ENCODE measurements at regions not wholly inside any gene's neighbourhood (a gene's known extent, or its start where the extent isn't known, plus 50 kb on each side); places are given as distances from the start of the nearest gene placed in this dataset.

DNA sequence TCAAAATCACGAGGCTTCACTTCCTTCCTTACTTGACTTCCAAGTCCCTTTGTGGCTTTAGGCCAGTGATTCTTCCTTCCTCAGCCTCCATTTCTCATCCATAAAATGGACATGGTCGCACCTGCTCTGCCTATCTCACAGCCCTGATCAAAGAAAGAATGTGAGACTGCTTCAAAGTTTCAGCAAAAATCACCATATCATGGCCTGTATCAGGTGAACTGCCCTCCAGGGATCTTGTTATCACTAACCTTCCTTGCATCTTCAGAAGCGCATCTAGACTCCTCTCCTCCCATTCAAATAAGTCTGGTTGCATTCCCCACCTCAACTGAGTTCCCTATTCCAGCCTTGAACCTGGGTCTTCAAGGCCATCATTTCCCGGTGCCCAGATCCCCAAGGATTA is 96.5 kb downstream of the TTC32 start:
- TF ChIP-seq POLR2A (IDR thresholded peaks at IDR 0.05): no peak
- TF ChIP-seq, protein P1, sequence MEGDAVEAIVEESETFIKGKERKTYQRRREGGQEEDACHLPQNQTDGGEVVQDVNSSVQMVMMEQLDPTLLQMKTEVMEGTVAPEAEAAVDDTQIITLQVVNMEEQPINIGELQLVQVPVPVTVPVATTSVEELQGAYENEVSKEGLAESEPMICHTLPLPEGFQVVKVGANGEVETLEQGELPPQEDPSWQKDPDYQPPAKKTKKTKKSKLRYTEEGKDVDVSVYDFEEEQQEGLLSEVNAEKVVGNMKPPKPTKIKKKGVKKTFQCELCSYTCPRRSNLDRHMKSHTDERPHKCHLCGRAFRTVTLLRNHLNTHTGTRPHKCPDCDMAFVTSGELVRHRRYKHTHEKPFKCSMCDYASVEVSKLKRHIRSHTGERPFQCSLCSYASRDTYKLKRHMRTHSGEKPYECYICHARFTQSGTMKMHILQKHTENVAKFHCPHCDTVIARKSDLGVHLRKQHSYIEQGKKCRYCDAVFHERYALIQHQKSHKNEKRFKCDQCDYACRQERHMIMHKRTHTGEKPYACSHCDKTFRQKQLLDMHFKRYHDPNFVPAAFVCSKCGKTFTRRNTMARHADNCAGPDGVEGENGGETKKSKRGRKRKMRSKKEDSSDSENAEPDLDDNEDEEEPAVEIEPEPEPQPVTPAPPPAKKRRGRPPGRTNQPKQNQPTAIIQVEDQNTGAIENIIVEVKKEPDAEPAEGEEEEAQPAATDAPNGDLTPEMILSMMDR (IDR thresholded peaks at IDR 0.05): no peak

All from right lobe of liver (tissue), 4 donors.